ENCODE measurements at regions not wholly inside any gene's neighbourhood (a gene's known extent, or its start where the extent isn't known, plus 50 kb on each side); places are given as distances from the start of the nearest gene placed in this dataset.

- no peaks in the 10 kb centered on the region for H4K20me1 ChIP-seq (ENCODE audit: insufficient read depth, low read length)
- no peaks in the 10 kb centered on the region for H3K36me3 ChIP-seq (replicated peaks in 1 of 2; ENCODE audit: control insufficient read depth in 1 of 2, insufficient read depth in 2 of 2, low read length in 2 of 2)
- no peak for ATAC-seq
- H3K27ac ChIP-seq (ENCODE audit: extremely low read length, insufficient read depth, low read length), result no peak overlapping the region
- no peaks in the 10 kb centered on the region for H3K4me1 ChIP-seq (ENCODE audit: insufficient read depth, low read length)
- in situ Hi-C loops (cut with HindIII; ENCODE audit: extremely low pct_ligation_motif_present, low pct_unique_long_range_greater_than_20kb) (no loop called here), intact Hi-C loops (cut with micrococcal nuclease; ENCODE audit: unreplicated experiment) (no loop called here)
- no peaks in the 10 kb centered on the region for H3K9me3 ChIP-seq (ENCODE audit: low read length)
- H3K9ac ChIP-seq (ENCODE audit: insufficient read depth, low read depth, low read length), result no peak overlapping the region
- H3K27me3 ChIP-seq (ENCODE audit: control insufficient read depth in 1 of 2, insufficient read depth in 2 of 2, low read length in 2 of 2), result no peaks in the 10 kb centered on the region
- H3K79me2 ChIP-seq (ENCODE audit: insufficient read depth, low read length), result no peaks in the 10 kb centered on the region
- no peak overlapping the region for H3K4me2 ChIP-seq (ENCODE audit: low read depth, low read length)
- no peak overlapping the region for H3K4me3 ChIP-seq (replicated peaks in 1 of 3; ENCODE audit: insufficient read depth in 1 of 3, low read depth in 2 of 3, low read length in 3 of 3)
- ChIA-PET CTCF (ENCODE audit: low intra/inter-chr PET ratio, low total read pairs) (no interaction called here), POLR2A (no interaction called here)
- no peak for DNase-seq (ENCODE audit: low spot score)
- H2AFZ ChIP-seq (ENCODE audit: low read length), result no peak overlapping the region
- FAIRE-seq, result no peak
- WGBS (ENCODE audit: low lambda C conversion rate), result 0% methylated on average over 1 of the region's 1 CpG
- BruUV-seq (replicated peaks), result no TSS peak
- no peak for TF ChIP-seq ZNF737 (CRISPR knock-in tag; IDR thresholded peaks at IDR 0.05; ENCODE audit: borderline replicate concordance)
- TF ChIP-seq SNAPC2 (CRISPR knock-in tag; IDR thresholded peaks at IDR 0.05), result no peak
- no peak for TF ChIP-seq PRDM10 (CRISPR knock-in tag; IDR thresholded peaks at IDR 0.05; ENCODE audit: low read depth)
- no peak for TF ChIP-seq ZNF777 (CRISPR knock-in tag; IDR thresholded peaks at IDR 0.05)
- no peak for TF ChIP-seq ZNF646 (CRISPR knock-in tag; IDR thresholded peaks at IDR 0.05)
- TF ChIP-seq ZNF770 (CRISPR knock-in tag; IDR thresholded peaks at IDR 0.05), result no peak
- TF ChIP-seq ZSCAN30 (CRISPR knock-in tag; IDR thresholded peaks at IDR 0.05), result no peak
- TF ChIP-seq TRIM24 (CRISPR knock-in tag; IDR thresholded peaks at IDR 0.05), result no peak
- no peak for TF ChIP-seq MAFK (conservative IDR thresholded peaks at IDR 0.05 in 1 of 2, IDR thresholded peaks at IDR 0.05 in 1 of 2; ENCODE audit: low read length in 2 of 2)
- no peak for TF ChIP-seq FOXM1 (CRISPR knock-in tag; IDR thresholded peaks at IDR 0.05)
- TF ChIP-seq ZMYM3 (CRISPR knock-in tag; IDR thresholded peaks at IDR 0.05), result no peak
- TF ChIP-seq YY1 (IDR thresholded peaks at IDR 0.05; ENCODE audit: insufficient read depth, insufficient replicate concordance, low read depth, low read length), result no peak
- no peak for TF ChIP-seq ZNF34 (CRISPR knock-in tag; IDR thresholded peaks at IDR 0.05; ENCODE audit: borderline replicate concordance)
Measured at GRCh38 chr14:87063181-87063580, 929.8 kb downstream of the GALC start.
